K562 (cell line): ENCODE measurements at regions not wholly inside any gene's neighbourhood (a gene's known extent, or its start where the extent isn't known, plus 50 kb on each side); places are given as distances from the start of the nearest gene placed in this dataset.

Source experiments
- ATAC-seq: fragments of 200-7000 bp; cut with Tn5 transposase; 3 replicates; pipeline ENCODE4 v1.9.1; 2020; ENCODE audit warnings: moderate library complexity
- BruUV-seq: library from RNA; stranded (reverse); fragments of 400-500 nt; replicated peaks from 2 replicates; lab custom pipeline; 2021; lab: Mats Ljungman, UMichigan
- CTCF ChIA-PET: fragments of 300-600 bp; formaldehyde crosslinking; extraction: SDS; loops from one replicate; lab custom pipeline; 2021; ENCODE audit warnings: low intra/inter-chr PET ratio; lab: Yijun Ruan, JAX
- POLR2A ChIA-PET: fragments of 300-600, 350-650 bp; sonication (Branson Sonifier 250); formaldehyde crosslinking; extraction: SDS; loops from one replicate; lab custom pipeline; 2021; ENCODE audit warnings: antibody characterized with exemption, inconsistent platforms; lab: Yijun Ruan, JAX
- DNase-seq, 4 experiments: peaks; one replicate each; pipeline versions ENCODE4 v3.0.0 to v3.0.0-alpha.2; 2011 to 2018; ENCODE audit warnings: low spot score in 3 of 4, mixed read lengths in 3 of 4; ENCODE audit errors: extremely low read depth in 1 of 4
- FAIRE-seq: peaks from 2 replicates; lab custom pipeline; 2011; peaks lifted over from hg19 to GRCh38; lab: Jason Lieb, UNC
- H2AFZ ChIP-seq: 2 replicates; pipeline ENCODE4 v1.6.0; 2011; ENCODE audit warnings: low read depth, low read length, control low read depth, inconsistent platforms
- H3K27ac ChIP-seq: fragments of 200-600 bp; 3 replicates; pipeline ENCODE4 v1.8.0; 2011; ENCODE audit warnings: low read depth, mild to moderate bottlenecking, control low read depth, inconsistent platforms, low read length, moderate library complexity, mixed read lengths; ENCODE audit errors: extremely low read depth
- H3K27me3 ChIP-seq, 2 experiments: fragments of 300-600 bp in 1 of 2; 2 replicates in 1 of 2; 3 replicates in 1 of 2; pipeline versions ENCODE4 v1.6.0 to v1.8.0; 2011; ENCODE audit warnings: inconsistent platforms in 2 of 2, low read length in 2 of 2, mild to moderate bottlenecking in 1 of 2, mixed read lengths in 1 of 2, moderate library complexity in 1 of 2; ENCODE audit not compliant: control insufficient read depth in 2 of 2, insufficient read depth in 2 of 2
- H3K36me3 ChIP-seq: fragments of 300-600 bp; 3 replicates; pipeline ENCODE4 v1.8.0; 2011; ENCODE audit warnings: mild to moderate bottlenecking, low read length, inconsistent platforms; ENCODE audit not compliant: control insufficient read depth, insufficient read depth
- H3K4me1 ChIP-seq, 2 experiments: fragments of 200-600 bp in 1 of 2; replicated peaks in 1 of 2; 2 replicates in 1 of 2; 3 replicates in 1 of 2; pipeline versions ENCODE4 v1.5.1 to v1.8.0; 2011; ENCODE audit warnings: inconsistent platforms in 2 of 2, low read length in 2 of 2, mild to moderate bottlenecking in 1 of 2, mixed read lengths in 1 of 2, moderate library complexity in 1 of 2; ENCODE audit not compliant: control insufficient read depth in 2 of 2, insufficient read depth in 2 of 2
- H3K4me2 ChIP-seq: 2 replicates; pipeline ENCODE4 v1.6.1; 2011; ENCODE audit warnings: low read length, control low read depth, inconsistent platforms, mixed read lengths; ENCODE audit not compliant: insufficient read depth
- H3K4me3 ChIP-seq: fragments of 200-600 bp; sonication (generic), shearing (Covaris generic); 2 replicates; pipeline ENCODE4 v1.5.1; 2016; ENCODE audit warnings: control low read depth, inconsistent platforms
- H3K79me2 ChIP-seq: fragments of 200-600 bp; 3 replicates; pipeline ENCODE4 v1.8.0; 2011; ENCODE audit warnings: low read length, inconsistent platforms; ENCODE audit not compliant: control insufficient read depth, insufficient read depth
- H3K9ac ChIP-seq, 2 experiments: 2 replicates each; pipeline versions ENCODE4 v1.6.0 to v1.6.1; 2011; ENCODE audit warnings: low read depth in 2 of 2, low read length in 2 of 2, control low read depth in 1 of 2, inconsistent platforms in 1 of 2, mild to moderate bottlenecking in 1 of 2, mixed read lengths in 1 of 2; ENCODE audit not compliant: insufficient read depth in 1 of 2
- H3K9me1 ChIP-seq: one replicate; pipeline ENCODE4 v1.6.0; 2011; ENCODE audit warnings: inconsistent platforms, mild to moderate bottlenecking, low read length, moderate library complexity; ENCODE audit not compliant: control insufficient read depth, insufficient read depth
- H3K9me3 ChIP-seq: replicated peaks from 2 replicates; pipeline ENCODE4 v1.5.1; 2011; ENCODE audit warnings: low read depth, low read length, inconsistent platforms; ENCODE audit not compliant: control insufficient read depth, insufficient read depth
- H4K20me1 ChIP-seq: replicated peaks from 2 replicates; pipeline ENCODE4 v1.6.1; 2011; ENCODE audit warnings: low read length, inconsistent platforms, mixed read lengths; ENCODE audit not compliant: control insufficient read depth, insufficient read depth
- BCL6 ChIP-seq: fragments of 250-450 bp; sonication (Bioruptor Pico); IDR thresholded peaks from 2 replicates; pipeline ENCODE4 v1.4.0; 2020
- CBX1 ChIP-seq: sonication (generic); IDR thresholded peaks from 2 replicates; pipeline ENCODE4 v1.6.1; 2016; ENCODE audit warnings: antibody characterized with exemption, low read depth, mild to moderate bottlenecking
- CUX1 ChIP-seq: fragments of 200-800 bp; sonication (Bioruptor generic); IDR thresholded peaks from 2 replicates; pipeline ENCODE4 v1.6.1; 2016; ENCODE audit warnings: missing genetic modification characterization, missing compliant biosample characterization
- FOXA1 ChIP-seq: fragments of 450-650 bp; IDR thresholded peaks from 2 replicates; pipeline ENCODE4 v1.6.1; 2016; ENCODE audit warnings: mild to moderate bottlenecking, borderline replicate concordance
- HDAC3 ChIP-seq: fragments of 450-650 bp; IDR thresholded peaks from 2 replicates; pipeline ENCODE4 v1.6.1; 2018; ENCODE audit warnings: borderline replicate concordance, mild to moderate bottlenecking, moderate library complexity; ENCODE audit not compliant: partially characterized antibody
- MECOM ChIP-seq: fragments of 250-450 bp; sonication (Bioruptor Pico); IDR thresholded peaks from 2 replicates; pipeline ENCODE4 v1.8.0; 2022; ENCODE audit warnings: inconsistent platforms
- MYNN ChIP-seq, 2 experiments: sonication (generic); formaldehyde crosslinking in 1 of 2; IDR thresholded peaks; 2 replicates each; pipeline versions ENCODE4 v1.5.0 to v1.6.1; 2016 to 2020; ENCODE audit warnings: antibody characterized with exemption in 1 of 2, missing genetic modification reagents in 1 of 2
- NFE2 ChIP-seq: IDR thresholded peaks from 2 replicates; pipeline ENCODE4 v1.6.1; 2014; ENCODE audit warnings: antibody characterized with exemption, low read depth
- NFIX ChIP-seq: fragments of 250-450 bp; sonication (Bioruptor Pico); IDR thresholded peaks from 2 replicates; pipeline ENCODE4 v1.4.0; 2020; ENCODE audit warnings: low read depth, mild to moderate bottlenecking, moderate library complexity
- NFYB ChIP-seq: IDR thresholded peaks from 2 replicates; pipeline ENCODE4 v1.6.1; 2011; ENCODE audit warnings: mild to moderate bottlenecking, moderate library complexity; ENCODE audit not compliant: insufficient read length; ENCODE audit errors: extremely low read depth
- RBM17 ChIP-seq: fragments of 200-400 bp; formaldehyde crosslinking; IDR thresholded peaks from 2 replicates; pipeline ENCODE4 v1.6.1; 2017; ENCODE audit warnings: low read depth, mild to moderate bottlenecking, low read length, borderline replicate concordance
- RBM39 ChIP-seq: fragments of 200-400 bp; formaldehyde crosslinking; optimal IDR thresholded peaks from 2 replicates; pipeline ENCODE3; 2018; ENCODE audit warnings: low read depth, low read length
- ZNF707 ChIP-seq: fragments of 250-450 bp; sonication (Bioruptor Pico); conservative IDR thresholded peaks from 2 replicates; pipeline ENCODE4 v1.8.0; 2022; ENCODE audit warnings: inconsistent platforms, mild to moderate bottlenecking, moderate library complexity
- WGBS: fragments of 100-300 bp; shearing (Covaris generic); methylation state at CpG from one replicate; pipeline ENCODE4 v1.1.6; 2016; ENCODE audit warnings: low coverage, mixed read lengths; ENCODE audit not compliant: insufficient coverage; ENCODE audit errors: missing lambda C conversion rate; 5-methylcytosine and 5-hydroxymethylcytosine counted together
- in situ Hi-C: fragments of 300-500 bp; cut with MboI; formaldehyde crosslinking; loops from 4 replicates; pipeline ENCODE4 v1.15.0; 2018; ENCODE audit warnings: inconsistent platforms, mixed read lengths
- intact Hi-C: fragments of 100-400 bp; cut with micrococcal nuclease; formaldehyde crosslinking; loops from 2 replicates; pipeline ENCODE4 v1.14.2; 2022
- TF ChIP-seq, protein P1 (sequence below): IDR thresholded peaks from 2 replicates; pipeline ENCODE4 v1.6.1; 2016; ENCODE audit warnings: missing genetic modification characterization, missing compliant biosample characterization
- TF ChIP-seq, protein P2 (sequence below): sonication (generic); formaldehyde crosslinking; IDR thresholded peaks from 2 replicates; pipeline ENCODE4 v1.8.0; 2022; ENCODE audit warnings: mild to moderate bottlenecking, low read depth, missing genetic modification reagents

DNA sequence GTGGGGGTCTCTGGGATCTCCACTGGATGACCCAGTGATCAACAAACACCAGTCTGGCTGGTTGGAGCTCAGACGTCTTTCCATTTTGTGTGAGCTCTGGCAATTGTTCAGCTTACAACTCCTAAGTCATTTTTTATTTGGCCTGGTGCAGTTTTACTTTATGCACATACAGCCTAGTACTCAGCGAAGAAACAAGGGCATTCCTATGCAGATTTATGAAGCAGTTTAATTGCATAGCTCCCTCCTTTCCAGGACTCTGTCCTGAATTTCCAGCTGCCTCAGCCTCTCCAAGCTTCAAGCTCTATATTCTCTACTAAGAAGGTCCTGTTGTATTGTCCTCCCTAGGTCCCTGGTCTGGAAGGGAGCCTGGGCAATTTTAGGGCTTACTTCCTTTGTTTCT, 145.6 kb upstream of the GALNT17 start:
- intact Hi-C loops (no loop called here), in situ Hi-C loops (no loop called here)
- H3K27ac ChIP-seq, result no peak overlapping the region
- no peaks in the 10 kb centered on the region for H3K9me3 ChIP-seq
- H3K4me1 ChIP-seq, result no peaks in the 10 kb centered on the region
- TF ChIP-seq CUX1 (CRISPR knock-in tag) (no peak), ZNF707 (CRISPR knock-in tag) (no peak), BCL6 (CRISPR knock-in tag) (no peak), NFYB (no peak), RBM17 (no peak), MECOM (CRISPR knock-in tag) (no peak), NFE2 (no peak), MYNN (IDR thresholded peaks at IDR 0.05) (no peak), MYNN (CRISPR knock-in tag; IDR thresholded peaks at IDR 0.05) (no peak), RBM39 (no peak), CBX1 (no peak), NFIX (CRISPR knock-in tag) (no peak), HDAC3 (no peak), FOXA1 (no peak)
- TF ChIP-seq, protein P1, sequence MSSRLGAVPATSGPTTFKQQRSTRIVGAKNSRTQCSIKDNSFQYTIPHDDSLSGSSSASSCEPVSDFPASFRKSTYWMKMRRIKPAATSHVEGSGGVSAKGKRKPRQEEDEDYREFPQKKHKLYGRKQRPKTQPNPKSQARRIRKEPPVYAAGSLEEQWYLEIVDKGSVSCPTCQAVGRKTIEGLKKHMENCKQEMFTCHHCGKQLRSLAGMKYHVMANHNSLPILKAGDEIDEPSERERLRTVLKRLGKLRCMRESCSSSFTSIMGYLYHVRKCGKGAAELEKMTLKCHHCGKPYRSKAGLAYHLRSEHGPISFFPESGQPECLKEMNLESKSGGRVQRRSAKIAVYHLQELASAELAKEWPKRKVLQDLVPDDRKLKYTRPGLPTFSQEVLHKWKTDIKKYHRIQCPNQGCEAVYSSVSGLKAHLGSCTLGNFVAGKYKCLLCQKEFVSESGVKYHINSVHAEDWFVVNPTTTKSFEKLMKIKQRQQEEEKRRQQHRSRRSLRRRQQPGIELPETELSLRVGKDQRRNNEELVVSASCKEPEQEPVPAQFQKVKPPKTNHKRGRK (tag), result no peak
- TF ChIP-seq, protein P2, sequence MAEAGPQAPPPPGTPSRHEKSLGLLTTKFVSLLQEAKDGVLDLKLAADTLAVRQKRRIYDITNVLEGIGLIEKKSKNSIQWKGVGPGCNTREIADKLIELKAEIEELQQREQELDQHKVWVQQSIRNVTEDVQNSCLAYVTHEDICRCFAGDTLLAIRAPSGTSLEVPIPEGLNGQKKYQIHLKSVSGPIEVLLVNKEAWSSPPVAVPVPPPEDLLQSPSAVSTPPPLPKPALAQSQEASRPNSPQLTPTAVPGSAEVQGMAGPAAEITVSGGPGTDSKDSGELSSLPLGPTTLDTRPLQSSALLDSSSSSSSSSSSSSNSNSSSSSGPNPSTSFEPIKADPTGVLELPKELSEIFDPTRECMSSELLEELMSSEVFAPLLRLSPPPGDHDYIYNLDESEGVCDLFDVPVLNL (CRISPR knock-in tag), result no peak
- BruUV-seq, result no TSS peak
- POLR2A ChIA-PET, result no interaction called here
- no peak overlapping the region for H3K9ac ChIP-seq
- no peaks in the 10 kb centered on the region for H3K79me2 ChIP-seq
- no peaks in the 10 kb centered on the region for H3K36me3 ChIP-seq
- DNase-seq (no peak), ATAC-seq (no peak), FAIRE-seq (no peak)
- no peak overlapping the region for H3K4me3 ChIP-seq
- CTCF ChIA-PET, result no interaction called here
- no peak overlapping the region for H3K4me2 ChIP-seq
- 0% methylated on average over 2 of the region's 2 CpGs for WGBS
- H3K27me3 ChIP-seq, result no peaks in the 10 kb centered on the region; a peak in 1 of 5 replicates
- H3K9me1 ChIP-seq, result no peaks in the 10 kb centered on the region
- no peaks in the 10 kb centered on the region for H4K20me1 ChIP-seq
- H2AFZ ChIP-seq, result no peak overlapping the region
